Endothelial cell of umbilical vein (primary cell): ENCODE measurements at regions not wholly inside any gene's neighbourhood (a gene's known extent, or its start where the extent isn't known, plus 50 kb on each side); places are given as distances from the start of the nearest gene placed in this dataset.

Experiments used
- BruUV-seq: library from RNA; stranded (reverse); fragments of 400-500 nt; replicated peaks from 2 replicates; lab custom pipeline; 2021; lab: Mats Ljungman, UMichigan
- CTCF ChIA-PET: fragments of 300-600, 350-600 bp; sonication (Branson Sonifier 250); formaldehyde crosslinking; loops from one replicate; lab custom pipeline; 2021; ENCODE audit warnings: antibody characterized with exemption, inconsistent platforms; lab: Charles Lee
- POLR2A ChIA-PET: fragments of 300-600, 350-600 bp; sonication (Branson Sonifier 250); formaldehyde crosslinking; loops from one replicate; lab custom pipeline; 2021; ENCODE audit warnings: antibody characterized with exemption, inconsistent platforms; lab: Charles Lee
- DNase-seq: peaks from one replicate; pipeline ENCODE4 v3.0.0-alpha.2; 2011; ENCODE audit warnings: low read depth, low spot score
- FAIRE-seq: peaks from 2 replicates; lab custom pipeline; 2011; peaks lifted over from hg19 to GRCh38; lab: Jason Lieb, UNC
- H2AFZ ChIP-seq: 2 replicates; pipeline ENCODE4 v1.6.0; 2012; ENCODE audit warnings: low read depth, low read length, control low read depth, inconsistent platforms
- H3K27ac ChIP-seq: 2 replicates; pipeline ENCODE4 v1.5.1; 2011; ENCODE audit warnings: low read depth, mild to moderate bottlenecking, control low read depth, low read length, moderate library complexity; ENCODE audit not compliant: insufficient read depth
- H3K27me3 ChIP-seq, 2 experiments: 2 replicates each; pipeline versions ENCODE4 v1.6.0 to v1.6.1; 2011; ENCODE audit warnings: low read length in 2 of 2, mixed read lengths in 1 of 2; ENCODE audit not compliant: control insufficient read depth in 2 of 2, insufficient read depth in 2 of 2
- H3K36me3 ChIP-seq, 2 experiments: 2 replicates in 1 of 2; 3 replicates in 1 of 2; pipeline ENCODE4 v1.5.1; 2011; ENCODE audit warnings: low read length in 2 of 2, mild to moderate bottlenecking in 1 of 2, moderate library complexity in 1 of 2; ENCODE audit not compliant: control insufficient read depth in 2 of 2, insufficient read depth in 2 of 2; ENCODE audit errors: extremely low read depth in 1 of 2
- H3K4me1 ChIP-seq: 3 replicates; pipeline ENCODE4 v1.5.1; 2011; ENCODE audit warnings: mild to moderate bottlenecking, low read length; ENCODE audit not compliant: control insufficient read depth, insufficient read depth; ENCODE audit errors: extremely low read depth
- H3K4me2 ChIP-seq: 2 replicates; pipeline ENCODE4 v1.6.1; 2011; ENCODE audit warnings: low read length, control low read depth, mixed read lengths; ENCODE audit not compliant: insufficient read depth
- H3K4me3 ChIP-seq, 3 experiments: fragments of 200-600 bp in 1 of 3; sonication (generic), shearing (Covaris generic) in 1 of 3; replicated peaks in 1 of 3; 2 replicates each; pipeline ENCODE4 v1.5.1; 2011 to 2016; ENCODE audit warnings: control low read depth in 3 of 3, low read length in 3 of 3, mild to moderate bottlenecking in 2 of 3, inconsistent platforms in 1 of 3, low read depth in 1 of 3, moderate library complexity in 1 of 3; ENCODE audit not compliant: insufficient read depth in 1 of 3
- H3K79me2 ChIP-seq: 2 replicates; pipeline ENCODE4 v1.6.0; 2012; ENCODE audit warnings: low read length, inconsistent platforms; ENCODE audit not compliant: control insufficient read depth, insufficient read depth
- H3K9ac ChIP-seq: replicated peaks from 2 replicates; pipeline ENCODE3; 2011; ENCODE audit warnings: low read length, control low read depth; ENCODE audit not compliant: insufficient read depth; ENCODE audit errors: extremely low read depth
- H3K9me1 ChIP-seq: replicated peaks from 3 replicates; pipeline ENCODE4 v1.6.0; 2011; ENCODE audit warnings: mild to moderate bottlenecking, low read length; ENCODE audit not compliant: control insufficient read depth, insufficient read depth; ENCODE audit errors: extremely low read depth
- H3K9me3 ChIP-seq: replicated peaks from 2 replicates; pipeline ENCODE4 v1.5.1; 2012; ENCODE audit warnings: low read length, inconsistent platforms; ENCODE audit not compliant: control insufficient read depth, insufficient read depth
- H4K20me1 ChIP-seq: replicated peaks from 2 replicates; pipeline ENCODE3; 2011; ENCODE audit warnings: mild to moderate bottlenecking, low read length; ENCODE audit not compliant: control insufficient read depth, insufficient read depth; ENCODE audit errors: extremely low read depth
- EZH2 ChIP-seq: IDR thresholded peaks from 2 replicates; pipeline ENCODE4 v1.6.1; 2012; ENCODE audit warnings: borderline replicate concordance, low read depth, mild to moderate bottlenecking, moderate library complexity, low read length, inconsistent platforms; ENCODE audit not compliant: severe bottlenecking
- FOS ChIP-seq: IDR thresholded peaks from 2 replicates; pipeline ENCODE4 v1.6.1; 2011; ENCODE audit warnings: mild to moderate bottlenecking, low read length, moderate library complexity, borderline replicate concordance; ENCODE audit not compliant: insufficient read depth
- GATA2 ChIP-seq: IDR thresholded peaks from 2 replicates; pipeline ENCODE4 v1.7.0; 2011; ENCODE audit warnings: low read depth, mild to moderate bottlenecking, moderate library complexity, mixed read lengths, low read length; ENCODE audit not compliant: insufficient read length, insufficient read depth
- JUN ChIP-seq: IDR thresholded peaks from 2 replicates; pipeline ENCODE4 v1.6.1; 2011; ENCODE audit warnings: borderline replicate concordance, low read depth; ENCODE audit not compliant: insufficient read length, insufficient read depth
- MYC ChIP-seq: IDR thresholded peaks from one replicate; pipeline ENCODE4 v1.6.1; 2011; ENCODE audit warnings: mild to moderate bottlenecking, low read depth, low read length
- POLR2A ChIP-seq: IDR thresholded peaks from 2 replicates; pipeline ENCODE4 v1.6.1; 2012; ENCODE audit warnings: low read depth, mild to moderate bottlenecking, control low read depth, low read length
- POLR2AphosphoS5 ChIP-seq: IDR thresholded peaks from 2 replicates; pipeline ENCODE4 v1.6.1; 2012; ENCODE audit warnings: low read depth, mild to moderate bottlenecking, control low read depth, low read length, moderate library complexity; ENCODE audit not compliant: insufficient read depth
- dilution Hi-C: fragments of 300-500 bp; cut with MboI; formaldehyde crosslinking; loops from one replicate; pipeline ENCODE4 v1.15.0; 2019; ENCODE audit warnings: low sequenced_read_pairs; ENCODE audit not compliant: extremely low pct_ligation_motif_present
- intact Hi-C: fragments of 100-400 bp; cut with micrococcal nuclease; formaldehyde crosslinking; loops from one replicate; pipeline ENCODE4 v1.10.0; 2022
- TF ChIP-seq, protein P1 (sequence below), 2 donors: IDR thresholded peaks; 1 replicate in 1 of 2; 2 replicates in 1 of 2; pipeline ENCODE4 v1.5.1; 2011; ENCODE audit warnings: low read length in 2 of 2, mild to moderate bottlenecking in 2 of 2, moderate library complexity in 2 of 2, control low read depth in 1 of 2, inconsistent platforms in 1 of 2, low read depth in 1 of 2; ENCODE audit not compliant: insufficient read depth in 1 of 2; ENCODE audit errors: extremely low read depth in 1 of 2
- TF ChIP-seq, protein P2 (sequence below): IDR thresholded peaks from 2 replicates; pipeline ENCODE4 v1.6.1; 2011; ENCODE audit not compliant: insufficient read depth, insufficient read length

DNA sequence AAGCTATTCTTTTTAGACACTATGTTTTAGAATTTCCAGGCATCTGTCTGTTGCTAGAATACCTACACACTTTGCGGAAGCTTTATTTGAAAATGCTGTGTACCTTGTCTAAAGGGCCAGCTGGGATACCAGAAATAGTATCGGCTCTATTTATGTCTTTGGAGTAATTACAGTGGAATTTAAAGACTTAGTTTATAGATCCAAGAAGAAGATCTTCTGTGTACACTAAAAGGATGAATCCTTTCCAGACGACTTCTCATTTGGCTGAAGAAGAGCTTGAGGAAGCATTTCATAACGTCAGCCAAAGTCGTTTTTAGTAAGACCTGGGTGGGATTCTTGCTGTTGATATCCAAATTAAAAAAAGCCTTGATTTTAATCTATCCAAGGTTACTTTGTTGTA, 365.9 kb downstream of the INHBA start:
- no peak overlapping the region for H2AFZ ChIP-seq
- H3K4me1 ChIP-seq = no peaks in the 10 kb centered on the region
- no peak overlapping the region for H3K9ac ChIP-seq
- H3K27ac ChIP-seq = no peak overlapping the region
- no peaks in the 10 kb centered on the region for H3K79me2 ChIP-seq
- intact Hi-C loops = no loop called here
- H3K36me3 ChIP-seq = no peaks in the 10 kb centered on the region
- CTCF ChIA-PET = interaction anchor here (0.9 to 1.3 kb wide), 3 partner anchors 24 to 368 kb away, joined by 3 read pairs; no protein-coding TSS in a partner anchor
- H3K4me3 ChIP-seq = no peak overlapping the region
- H3K9me1 ChIP-seq = no peaks in the 10 kb centered on the region
- DNase-seq (no peak), FAIRE-seq (no peak)
- dilution Hi-C loops = no loop called here
- H3K9me3 ChIP-seq = no peaks in the 10 kb centered on the region
- TF ChIP-seq, protein P1, sequence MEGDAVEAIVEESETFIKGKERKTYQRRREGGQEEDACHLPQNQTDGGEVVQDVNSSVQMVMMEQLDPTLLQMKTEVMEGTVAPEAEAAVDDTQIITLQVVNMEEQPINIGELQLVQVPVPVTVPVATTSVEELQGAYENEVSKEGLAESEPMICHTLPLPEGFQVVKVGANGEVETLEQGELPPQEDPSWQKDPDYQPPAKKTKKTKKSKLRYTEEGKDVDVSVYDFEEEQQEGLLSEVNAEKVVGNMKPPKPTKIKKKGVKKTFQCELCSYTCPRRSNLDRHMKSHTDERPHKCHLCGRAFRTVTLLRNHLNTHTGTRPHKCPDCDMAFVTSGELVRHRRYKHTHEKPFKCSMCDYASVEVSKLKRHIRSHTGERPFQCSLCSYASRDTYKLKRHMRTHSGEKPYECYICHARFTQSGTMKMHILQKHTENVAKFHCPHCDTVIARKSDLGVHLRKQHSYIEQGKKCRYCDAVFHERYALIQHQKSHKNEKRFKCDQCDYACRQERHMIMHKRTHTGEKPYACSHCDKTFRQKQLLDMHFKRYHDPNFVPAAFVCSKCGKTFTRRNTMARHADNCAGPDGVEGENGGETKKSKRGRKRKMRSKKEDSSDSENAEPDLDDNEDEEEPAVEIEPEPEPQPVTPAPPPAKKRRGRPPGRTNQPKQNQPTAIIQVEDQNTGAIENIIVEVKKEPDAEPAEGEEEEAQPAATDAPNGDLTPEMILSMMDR (IDR thresholded peaks at IDR 0.05; ENCODE audit: extremely low read depth in 1 of 2, insufficient read depth in 1 of 2, low read depth in 1 of 2, low read length in 2 of 2) = no peak
- no peak for TF ChIP-seq EZH2
- TF ChIP-seq GATA2 = no peak
- TF ChIP-seq POLR2A = no peak
- TF ChIP-seq FOS = no peak
- TF ChIP-seq POLR2AphosphoS5 = no peak
- TF ChIP-seq JUN = no peak
- TF ChIP-seq, protein P2, sequence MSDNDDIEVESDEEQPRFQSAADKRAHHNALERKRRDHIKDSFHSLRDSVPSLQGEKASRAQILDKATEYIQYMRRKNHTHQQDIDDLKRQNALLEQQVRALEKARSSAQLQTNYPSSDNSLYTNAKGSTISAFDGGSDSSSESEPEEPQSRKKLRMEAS = no peak
- no peak for TF ChIP-seq MYC
- POLR2A ChIA-PET = no interaction called here
- no peak overlapping the region for H3K4me2 ChIP-seq
- H3K27me3 ChIP-seq = no peaks in the 10 kb centered on the region
- no TSS peak for BruUV-seq
- H4K20me1 ChIP-seq = no peaks in the 10 kb centered on the region
